ENCODE measurements at regions not wholly inside any gene's neighbourhood (a gene's known extent, or its start where the extent isn't known, plus 50 kb on each side); places are given as distances from the start of the nearest gene placed in this dataset.

DNA sequence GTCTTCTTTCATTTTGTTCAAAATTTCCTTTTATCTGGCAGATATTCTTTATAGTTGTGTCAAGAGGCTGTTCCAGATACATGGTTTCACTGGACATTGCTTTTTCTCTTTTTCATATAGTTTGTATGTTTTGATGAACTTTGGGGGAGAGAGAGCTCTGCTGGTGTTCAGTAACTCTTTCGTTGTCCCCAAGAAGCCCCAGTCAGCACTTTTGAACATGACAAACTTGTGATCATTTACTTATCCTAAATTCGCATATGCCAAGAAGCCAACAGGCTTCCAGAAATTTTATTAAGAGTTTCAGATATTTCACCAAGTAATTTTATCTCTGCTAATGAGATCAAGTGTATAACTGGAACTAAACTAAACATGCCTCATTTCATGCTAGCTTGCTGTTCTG is 275.8 kb upstream of the GPC6 start:
- TF ChIP-seq ZC3H10 (CRISPR knock-in tag; IDR thresholded peaks at IDR 0.05) (no peak), GLIS3 (CRISPR knock-in tag; IDR thresholded peaks at IDR 0.05) (no peak), CSDC2 (CRISPR knock-in tag; IDR thresholded peaks at IDR 0.05) (no peak), SNAI2 (CRISPR knock-in tag; IDR thresholded peaks at IDR 0.05) (no peak), OSR1 (CRISPR knock-in tag; IDR thresholded peaks at IDR 0.05) (no peak), RARB (CRISPR knock-in tag; IDR thresholded peaks at IDR 0.05) (no peak), TOX (CRISPR knock-in tag; IDR thresholded peaks at IDR 0.05; ENCODE audit: borderline replicate concordance) (no peak), ZNF565 (CRISPR knock-in tag; conservative IDR thresholded peaks at IDR 0.05; ENCODE audit: low read depth) (no peak), ARNTL (CRISPR knock-in tag; IDR thresholded peaks at IDR 0.05; ENCODE audit: borderline replicate concordance, low read depth) (no peak), ZNF8 (CRISPR knock-in tag; IDR thresholded peaks at IDR 0.05) (no peak), BACH2 (CRISPR knock-in tag; IDR thresholded peaks at IDR 0.05; ENCODE audit: borderline replicate concordance) (no peak), TCF4 (CRISPR knock-in tag; IDR thresholded peaks at IDR 0.05; ENCODE audit: borderline replicate concordance) (no peak), ZFP30 (CRISPR knock-in tag; IDR thresholded peaks at IDR 0.05) (no peak), ISL1 (CRISPR knock-in tag; IDR thresholded peaks at IDR 0.05) (no peak), PPARA (CRISPR knock-in tag; IDR thresholded peaks at IDR 0.05; ENCODE audit: borderline replicate concordance) (no peak)
- TF ChIP-seq, protein P1, sequence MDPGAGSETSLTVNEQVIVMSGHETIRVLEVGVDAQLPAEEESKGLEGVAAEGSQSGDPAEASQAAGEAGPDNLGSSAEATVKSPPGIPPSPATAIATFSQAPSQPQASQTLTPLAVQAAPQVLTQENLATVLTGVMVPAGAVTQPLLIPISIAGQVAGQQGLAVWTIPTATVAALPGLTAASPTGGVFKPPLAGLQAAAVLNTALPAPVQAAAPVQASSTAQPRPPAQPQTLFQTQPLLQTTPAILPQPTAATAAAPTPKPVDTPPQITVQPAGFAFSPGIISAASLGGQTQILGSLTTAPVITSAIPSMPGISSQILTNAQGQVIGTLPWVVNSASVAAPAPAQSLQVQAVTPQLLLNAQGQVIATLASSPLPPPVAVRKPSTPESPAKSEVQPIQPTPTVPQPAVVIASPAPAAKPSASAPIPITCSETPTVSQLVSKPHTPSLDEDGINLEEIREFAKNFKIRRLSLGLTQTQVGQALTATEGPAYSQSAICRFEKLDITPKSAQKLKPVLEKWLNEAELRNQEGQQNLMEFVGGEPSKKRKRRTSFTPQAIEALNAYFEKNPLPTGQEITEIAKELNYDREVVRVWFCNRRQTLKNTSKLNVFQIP (CRISPR knock-in tag; IDR thresholded peaks at IDR 0.05; ENCODE audit: borderline replicate concordance, low read depth), result no peak
- TF ChIP-seq, protein P2, sequence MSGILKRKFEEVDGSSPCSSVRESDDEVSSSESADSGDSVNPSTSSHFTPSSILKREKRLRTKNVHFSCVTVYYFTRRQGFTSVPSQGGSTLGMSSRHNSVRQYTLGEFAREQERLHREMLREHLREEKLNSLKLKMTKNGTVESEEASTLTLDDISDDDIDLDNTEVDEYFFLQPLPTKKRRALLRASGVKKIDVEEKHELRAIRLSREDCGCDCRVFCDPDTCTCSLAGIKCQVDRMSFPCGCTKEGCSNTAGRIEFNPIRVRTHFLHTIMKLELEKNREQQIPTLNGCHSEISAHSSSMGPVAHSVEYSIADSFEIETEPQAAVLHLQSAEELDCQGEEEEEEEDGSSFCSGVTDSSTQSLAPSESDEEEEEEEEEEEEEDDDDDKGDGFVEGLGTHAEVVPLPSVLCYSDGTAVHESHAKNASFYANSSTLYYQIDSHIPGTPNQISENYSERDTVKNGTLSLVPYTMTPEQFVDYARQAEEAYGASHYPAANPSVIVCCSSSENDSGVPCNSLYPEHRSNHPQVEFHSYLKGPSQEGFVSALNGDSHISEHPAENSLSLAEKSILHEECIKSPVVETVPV (CRISPR knock-in tag; IDR thresholded peaks at IDR 0.05), result no peak
- TF ChIP-seq, protein P3, sequence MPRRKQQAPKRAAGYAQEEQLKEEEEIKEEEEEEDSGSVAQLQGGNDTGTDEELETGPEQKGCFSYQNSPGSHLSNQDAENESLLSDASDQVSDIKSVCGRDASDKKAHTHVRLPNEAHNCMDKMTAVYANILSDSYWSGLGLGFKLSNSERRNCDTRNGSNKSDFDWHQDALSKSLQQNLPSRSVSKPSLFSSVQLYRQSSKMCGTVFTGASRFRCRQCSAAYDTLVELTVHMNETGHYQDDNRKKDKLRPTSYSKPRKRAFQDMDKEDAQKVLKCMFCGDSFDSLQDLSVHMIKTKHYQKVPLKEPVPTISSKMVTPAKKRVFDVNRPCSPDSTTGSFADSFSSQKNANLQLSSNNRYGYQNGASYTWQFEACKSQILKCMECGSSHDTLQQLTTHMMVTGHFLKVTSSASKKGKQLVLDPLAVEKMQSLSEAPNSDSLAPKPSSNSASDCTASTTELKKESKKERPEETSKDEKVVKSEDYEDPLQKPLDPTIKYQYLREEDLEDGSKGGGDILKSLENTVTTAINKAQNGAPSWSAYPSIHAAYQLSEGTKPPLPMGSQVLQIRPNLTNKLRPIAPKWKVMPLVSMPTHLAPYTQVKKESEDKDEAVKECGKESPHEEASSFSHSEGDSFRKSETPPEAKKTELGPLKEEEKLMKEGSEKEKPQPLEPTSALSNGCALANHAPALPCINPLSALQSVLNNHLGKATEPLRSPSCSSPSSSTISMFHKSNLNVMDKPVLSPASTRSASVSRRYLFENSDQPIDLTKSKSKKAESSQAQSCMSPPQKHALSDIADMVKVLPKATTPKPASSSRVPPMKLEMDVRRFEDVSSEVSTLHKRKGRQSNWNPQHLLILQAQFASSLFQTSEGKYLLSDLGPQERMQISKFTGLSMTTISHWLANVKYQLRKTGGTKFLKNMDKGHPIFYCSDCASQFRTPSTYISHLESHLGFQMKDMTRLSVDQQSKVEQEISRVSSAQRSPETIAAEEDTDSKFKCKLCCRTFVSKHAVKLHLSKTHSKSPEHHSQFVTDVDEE (CRISPR knock-in tag; IDR thresholded peaks at IDR 0.05), result no peak
- ATAC-seq, result no peak

DNA sequence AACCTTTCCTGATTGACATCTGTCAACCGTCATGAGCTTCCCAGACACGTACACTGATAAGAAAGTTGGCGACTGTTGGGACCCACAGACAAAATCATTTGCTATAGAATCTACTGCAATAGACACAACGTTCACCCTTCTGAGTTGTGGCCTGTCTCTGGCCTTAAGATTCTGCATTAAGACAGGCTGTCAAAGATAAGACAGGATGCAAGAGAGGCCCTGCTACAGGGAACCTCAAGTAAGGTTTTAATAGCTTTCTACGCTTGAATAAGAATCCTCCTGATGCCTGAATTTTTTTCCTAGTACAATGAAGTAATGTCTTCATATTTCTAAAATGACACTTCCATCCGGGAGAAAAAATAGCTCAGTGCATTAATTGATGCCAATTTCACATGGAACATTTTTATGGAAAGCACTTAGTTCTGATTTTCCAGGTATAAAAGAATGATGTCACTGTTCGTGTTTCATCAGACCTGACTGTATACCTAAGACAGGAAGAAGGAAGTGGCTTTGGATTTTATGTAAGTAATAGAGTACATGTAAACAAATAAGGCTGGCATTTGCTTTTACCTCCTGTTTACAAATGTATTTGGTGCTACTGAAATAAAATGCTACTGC is 275.2 kb upstream of the GPC6 start:
- TF ChIP-seq ESRRG (CRISPR knock-in tag; IDR thresholded peaks at IDR 0.05) (no peak), ZNF565 (CRISPR knock-in tag; conservative IDR thresholded peaks at IDR 0.05; ENCODE audit: low read depth) (no peak), BACH2 (CRISPR knock-in tag; IDR thresholded peaks at IDR 0.05; ENCODE audit: borderline replicate concordance) (no peak), TOX (CRISPR knock-in tag; IDR thresholded peaks at IDR 0.05; ENCODE audit: borderline replicate concordance) (no peak), ZFP3 (CRISPR knock-in tag; IDR thresholded peaks at IDR 0.05) (no peak), SNAI2 (CRISPR knock-in tag; IDR thresholded peaks at IDR 0.05) (no peak), ZNF70 (CRISPR knock-in tag; IDR thresholded peaks at IDR 0.05) (no peak), ZNF8 (CRISPR knock-in tag; IDR thresholded peaks at IDR 0.05) (no peak), TCF4 (CRISPR knock-in tag; IDR thresholded peaks at IDR 0.05; ENCODE audit: borderline replicate concordance) (no peak), ZC3H10 (CRISPR knock-in tag; IDR thresholded peaks at IDR 0.05) (no peak), ZFP30 (CRISPR knock-in tag; IDR thresholded peaks at IDR 0.05) (no peak), RARB (CRISPR knock-in tag; IDR thresholded peaks at IDR 0.05) (no peak), CSDC2 (CRISPR knock-in tag; IDR thresholded peaks at IDR 0.05) (no peak)
- TF ChIP-seq, protein P4, sequence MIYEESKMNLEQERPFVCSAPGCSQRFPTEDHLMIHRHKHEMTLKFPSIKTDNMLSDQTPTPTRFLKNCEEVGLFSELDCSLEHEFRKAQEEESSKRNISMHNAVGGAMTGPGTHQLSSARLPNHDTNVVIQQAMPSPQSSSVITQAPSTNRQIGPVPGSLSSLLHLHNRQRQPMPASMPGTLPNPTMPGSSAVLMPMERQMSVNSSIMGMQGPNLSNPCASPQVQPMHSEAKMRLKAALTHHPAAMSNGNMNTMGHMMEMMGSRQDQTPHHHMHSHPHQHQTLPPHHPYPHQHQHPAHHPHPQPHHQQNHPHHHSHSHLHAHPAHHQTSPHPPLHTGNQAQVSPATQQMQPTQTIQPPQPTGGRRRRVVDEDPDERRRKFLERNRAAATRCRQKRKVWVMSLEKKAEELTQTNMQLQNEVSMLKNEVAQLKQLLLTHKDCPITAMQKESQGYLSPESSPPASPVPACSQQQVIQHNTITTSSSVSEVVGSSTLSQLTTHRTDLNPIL (CRISPR knock-in tag; IDR thresholded peaks at IDR 0.05; ENCODE audit: low read depth), result no peak
- TF ChIP-seq, protein P5, sequence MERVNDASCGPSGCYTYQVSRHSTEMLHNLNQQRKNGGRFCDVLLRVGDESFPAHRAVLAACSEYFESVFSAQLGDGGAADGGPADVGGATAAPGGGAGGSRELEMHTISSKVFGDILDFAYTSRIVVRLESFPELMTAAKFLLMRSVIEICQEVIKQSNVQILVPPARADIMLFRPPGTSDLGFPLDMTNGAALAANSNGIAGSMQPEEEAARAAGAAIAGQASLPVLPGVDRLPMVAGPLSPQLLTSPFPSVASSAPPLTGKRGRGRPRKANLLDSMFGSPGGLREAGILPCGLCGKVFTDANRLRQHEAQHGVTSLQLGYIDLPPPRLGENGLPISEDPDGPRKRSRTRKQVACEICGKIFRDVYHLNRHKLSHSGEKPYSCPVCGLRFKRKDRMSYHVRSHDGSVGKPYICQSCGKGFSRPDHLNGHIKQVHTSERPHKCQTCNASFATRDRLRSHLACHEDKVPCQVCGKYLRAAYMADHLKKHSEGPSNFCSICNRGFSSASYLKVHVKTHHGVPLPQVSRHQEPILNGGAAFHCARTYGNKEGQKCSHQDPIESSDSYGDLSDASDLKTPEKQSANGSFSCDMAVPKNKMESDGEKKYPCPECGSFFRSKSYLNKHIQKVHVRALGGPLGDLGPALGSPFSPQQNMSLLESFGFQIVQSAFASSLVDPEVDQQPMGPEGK (CRISPR knock-in tag; IDR thresholded peaks at IDR 0.05; ENCODE audit: borderline replicate concordance), result no peak
- no peak for ATAC-seq

Measured in SK-N-SH treated with all-trans-retinoic acid at 6 μM for 48 hours (cell line).